ENCODE measurements at regions not wholly inside any gene's neighbourhood (a gene's known extent, or its start where the extent isn't known, plus 50 kb on each side); places are given as distances from the start of the nearest gene placed in this dataset.

DNA sequence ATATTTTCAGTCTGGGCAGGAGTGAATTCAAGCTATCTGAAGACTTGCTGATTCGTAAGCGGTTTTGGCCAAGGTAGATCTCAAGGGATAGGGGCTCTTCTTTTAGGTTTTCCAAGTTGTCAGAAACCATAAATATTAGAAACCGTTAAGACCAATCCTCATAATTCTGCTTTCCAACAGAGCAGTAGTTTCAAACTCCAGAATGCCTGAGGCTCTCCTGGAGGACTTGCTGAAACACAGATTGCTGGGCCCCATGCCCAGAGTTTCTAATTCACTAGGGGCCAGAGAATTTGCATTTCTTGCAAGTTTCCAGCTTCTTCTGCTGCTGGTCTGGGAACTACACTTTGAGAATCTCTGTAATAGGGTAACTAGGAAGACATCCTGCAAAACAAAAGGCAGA, 1855.7 kb upstream of the CELF4 start:
- Histone ChIP-seq H3K18ac (ENCODE audit: low read length) (no peak overlapping the region), H3K14ac (ENCODE audit: low read length) (no peak overlapping the region), H2BK12ac (ENCODE audit: low read length) (no peak overlapping the region), H2AFZ (ENCODE audit: low read length) (no peak overlapping the region), H3K4me1 (ENCODE audit: control insufficient read depth in 2 of 2, insufficient read depth in 1 of 2, low read depth in 1 of 2, low read length in 2 of 2) (peaks cover 0 to 5% of the 10 kb centered on the region in 2 donors), H2BK15ac (ENCODE audit: low read length) (no peak overlapping the region), H3K9me3 (replicated peaks in 1 of 2; ENCODE audit: control insufficient read depth in 2 of 2, insufficient read depth in 1 of 2, low read depth in 1 of 2, low read length in 2 of 2) (no peaks in the 10 kb centered on the region), H3K9ac (ENCODE audit: low read depth, low read length, poor library complexity) (no peak overlapping the region), H2BK5ac (ENCODE audit: low read length) (no peak overlapping the region), H3K4me2 (ENCODE audit: insufficient read depth, low read length, poor library complexity, severe bottlenecking) (no peak overlapping the region), H3K79me1 (ENCODE audit: low read depth, low read length) (no peaks in the 10 kb centered on the region), H4K91ac (ENCODE audit: low read depth, low read length, poor library complexity) (no peak overlapping the region), H4K8ac (ENCODE audit: low read depth, low read length) (no peak overlapping the region), H3K27me3 (ENCODE audit: control insufficient read depth in 3 of 3, insufficient read depth in 3 of 3, low read depth in 1 of 3, low read length in 3 of 3) (no peaks in the 10 kb centered on the region), H3K4ac (ENCODE audit: low read length) (no peak overlapping the region), H3K4me3 (ENCODE audit: low read length in 2 of 2) (no peak overlapping the region), H2AK5ac (ENCODE audit: low read depth, low read length) (no peak overlapping the region), H3K36me3 (replicated peaks in 1 of 2; ENCODE audit: control insufficient read depth in 2 of 2, insufficient read depth in 2 of 2, low read length in 2 of 2) (no peaks in the 10 kb centered on the region), H3K27ac (replicated peaks; ENCODE audit: low read length) (no peak overlapping the region), H2BK120ac (ENCODE audit: low read depth, low read length) (no peak overlapping the region), H3K23ac (ENCODE audit: low read depth, low read length, poor library complexity) (no peak overlapping the region)
- WGBS, 2 donors (ENCODE audit: extremely low coverage in 2 of 2, insufficient read length in 2 of 2, insufficient replicate concordance in 1 of 2) = no CpG with 5 or more reads among the region's 3 CpGs
- no peak for DNase-seq (ENCODE audit: low spot score)

DNA sequence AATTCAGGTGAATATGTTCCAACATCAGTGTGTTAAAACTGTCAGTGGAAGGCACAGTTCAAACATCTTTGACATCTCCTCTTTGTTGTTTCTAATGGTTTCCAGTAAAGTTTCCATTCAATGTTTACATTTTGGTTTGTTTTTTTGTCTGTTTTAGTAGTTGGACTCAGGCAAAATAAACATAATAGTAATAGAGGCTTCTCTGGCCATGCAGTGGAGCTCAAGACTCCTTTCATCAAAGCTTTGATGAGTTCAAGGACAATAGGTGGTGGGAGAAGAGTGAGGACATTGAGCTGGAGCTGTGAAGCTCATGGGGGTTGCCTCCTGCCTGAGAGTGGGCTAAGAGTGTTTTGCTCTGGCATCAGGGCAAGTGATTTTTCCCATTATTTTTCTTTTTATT, 1853.7 kb upstream of the CELF4 start:
- Histone ChIP-seq H3K4ac (ENCODE audit: low read length) (no peak overlapping the region), H3K23ac (ENCODE audit: low read depth, low read length, poor library complexity) (no peak overlapping the region), H3K27me3 (ENCODE audit: control insufficient read depth in 3 of 3, insufficient read depth in 3 of 3, low read depth in 1 of 3, low read length in 3 of 3) (no peaks in the 10 kb centered on the region), H3K14ac (ENCODE audit: low read length) (no peak overlapping the region), H3K27ac (replicated peaks; ENCODE audit: low read length) (no peak overlapping the region), H2BK12ac (ENCODE audit: low read length) (no peak overlapping the region), H3K4me3 (ENCODE audit: low read length in 2 of 2) (no peak overlapping the region), H3K9ac (ENCODE audit: low read depth, low read length, poor library complexity) (no peak overlapping the region), H3K36me3 (replicated peaks in 1 of 2; ENCODE audit: control insufficient read depth in 2 of 2, insufficient read depth in 2 of 2, low read length in 2 of 2) (no peaks in the 10 kb centered on the region), H4K8ac (ENCODE audit: low read depth, low read length) (no peak overlapping the region), H2BK5ac (ENCODE audit: low read length) (no peak overlapping the region), H2BK15ac (ENCODE audit: low read length) (no peak overlapping the region), H2AK5ac (ENCODE audit: low read depth, low read length) (no peak overlapping the region), H3K4me2 (ENCODE audit: insufficient read depth, low read length, poor library complexity, severe bottlenecking) (no peak overlapping the region), H2AFZ (ENCODE audit: low read length) (no peak overlapping the region), H3K18ac (ENCODE audit: low read length) (no peak overlapping the region), H2BK120ac (ENCODE audit: low read depth, low read length) (no peak overlapping the region), H4K91ac (ENCODE audit: low read depth, low read length, poor library complexity) (no peak overlapping the region), H3K79me1 (ENCODE audit: low read depth, low read length) (no peaks in the 10 kb centered on the region), H3K4me1 (ENCODE audit: control insufficient read depth in 2 of 2, insufficient read depth in 1 of 2, low read depth in 1 of 2, low read length in 2 of 2) (no peaks in the 10 kb centered on the region), H3K9me3 (replicated peaks in 1 of 2; ENCODE audit: control insufficient read depth in 2 of 2, insufficient read depth in 1 of 2, low read depth in 1 of 2, low read length in 2 of 2) (no peaks in the 10 kb centered on the region)
- no peak for DNase-seq (ENCODE audit: low spot score)

DNA sequence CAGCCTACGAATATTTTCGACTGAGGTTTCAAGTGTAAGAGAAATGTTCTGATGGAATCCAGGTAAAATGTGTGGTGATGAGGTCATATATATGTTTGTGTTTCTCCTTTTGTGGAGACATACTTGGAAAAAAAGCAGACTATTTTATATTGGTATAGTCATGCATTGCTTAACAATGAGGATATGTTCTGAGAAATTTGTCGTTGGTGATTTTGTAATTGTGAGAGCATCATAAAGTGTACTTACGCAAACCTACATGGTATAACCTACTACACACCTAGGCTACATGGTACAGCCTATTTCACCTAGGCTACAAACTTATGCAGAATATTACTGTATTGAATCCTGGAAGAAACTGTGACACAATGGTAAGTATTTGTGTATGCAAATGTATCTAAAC, 1849.9 kb upstream of the CELF4 start:
- Histone ChIP-seq H4K91ac (ENCODE audit: low read depth, low read length, poor library complexity) (no peak overlapping the region), H3K4ac (ENCODE audit: low read length) (no peak overlapping the region), H3K79me1 (ENCODE audit: low read depth, low read length) (no peaks in the 10 kb centered on the region), H2AK5ac (ENCODE audit: low read depth, low read length) (no peak overlapping the region), H3K9me3 (replicated peaks in 1 of 2; ENCODE audit: control insufficient read depth in 2 of 2, insufficient read depth in 1 of 2, low read depth in 1 of 2, low read length in 2 of 2) (no peaks in the 10 kb centered on the region), H3K14ac (ENCODE audit: low read length) (no peak overlapping the region), H3K23ac (ENCODE audit: low read depth, low read length, poor library complexity) (no peak overlapping the region), H2AFZ (ENCODE audit: low read length) (no peak overlapping the region), H3K4me3 (ENCODE audit: low read length in 2 of 2) (no peak overlapping the region), H2BK5ac (ENCODE audit: low read length) (no peak overlapping the region), H3K9ac (ENCODE audit: low read depth, low read length, poor library complexity) (no peak overlapping the region), H3K4me1 (ENCODE audit: control insufficient read depth in 2 of 2, insufficient read depth in 1 of 2, low read depth in 1 of 2, low read length in 2 of 2) (no peaks in the 10 kb centered on the region), H4K8ac (ENCODE audit: low read depth, low read length) (no peak overlapping the region), H3K27me3 (ENCODE audit: control insufficient read depth in 3 of 3, insufficient read depth in 3 of 3, low read depth in 1 of 3, low read length in 3 of 3) (no peaks in the 10 kb centered on the region), H3K4me2 (ENCODE audit: insufficient read depth, low read length, poor library complexity, severe bottlenecking) (no peak overlapping the region), H2BK15ac (ENCODE audit: low read length) (no peak overlapping the region), H2BK120ac (ENCODE audit: low read depth, low read length) (no peak overlapping the region), H2BK12ac (ENCODE audit: low read length) (no peak overlapping the region), H3K18ac (ENCODE audit: low read length) (no peak overlapping the region), H3K27ac (replicated peaks; ENCODE audit: low read length) (no peak overlapping the region), H3K36me3 (replicated peaks in 1 of 2; ENCODE audit: control insufficient read depth in 2 of 2, insufficient read depth in 2 of 2, low read length in 2 of 2) (no peaks in the 10 kb centered on the region)
- DNase-seq (ENCODE audit: low spot score) = no peak
- whole genome bisulfite sequencing, 2 donors (ENCODE audit: extremely low coverage in 2 of 2, insufficient read length in 2 of 2, insufficient replicate concordance in 1 of 2) = no CpG with 5 or more reads among the region's 4 CpGs

DNA sequence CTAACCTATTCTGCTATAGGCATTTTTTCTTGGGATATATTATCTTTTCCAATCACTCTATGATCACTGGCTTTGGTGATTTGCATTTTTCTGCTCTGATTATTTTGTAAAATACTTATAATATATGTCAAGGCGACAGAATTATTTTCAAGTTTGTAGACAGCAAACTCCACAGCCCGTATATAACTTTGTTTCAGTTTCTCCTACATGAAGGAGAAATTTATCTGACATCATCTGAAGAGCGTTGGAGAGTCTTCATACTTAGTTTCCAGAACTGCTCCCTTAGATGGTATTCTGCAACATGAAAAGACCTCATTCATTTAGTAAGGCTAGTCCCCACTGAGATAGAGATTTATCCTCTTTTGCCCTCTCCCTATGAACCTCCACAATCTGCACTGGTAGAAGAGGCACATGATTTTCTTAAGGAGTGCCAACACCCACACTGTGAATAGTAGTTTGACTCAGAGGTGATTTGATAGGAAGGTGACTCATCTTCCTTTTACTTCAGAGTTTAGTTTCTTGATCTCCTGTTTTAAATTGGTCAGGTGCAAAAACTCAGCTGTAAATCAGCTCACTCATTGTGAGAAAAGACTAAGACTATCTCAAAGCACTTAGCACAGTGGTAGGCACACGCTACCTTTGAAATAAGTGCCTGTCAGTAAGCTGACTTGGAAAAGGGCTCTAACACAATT, 1848.6 kb upstream of the CELF4 start:
- Histone ChIP-seq H2BK5ac (ENCODE audit: low read length) (no peak overlapping the region), H4K91ac (ENCODE audit: low read depth, low read length, poor library complexity) (no peak overlapping the region), H3K9me3 (replicated peaks in 1 of 2; ENCODE audit: control insufficient read depth in 2 of 2, insufficient read depth in 1 of 2, low read depth in 1 of 2, low read length in 2 of 2) (no peaks in the 10 kb centered on the region), H3K4me2 (ENCODE audit: insufficient read depth, low read length, poor library complexity, severe bottlenecking) (no peak overlapping the region), H3K9ac (ENCODE audit: low read depth, low read length, poor library complexity) (no peak overlapping the region), H2BK120ac (ENCODE audit: low read depth, low read length) (no peak overlapping the region), H3K27me3 (ENCODE audit: control insufficient read depth in 3 of 3, insufficient read depth in 3 of 3, low read depth in 1 of 3, low read length in 3 of 3) (no peaks in the 10 kb centered on the region), H3K79me1 (ENCODE audit: low read depth, low read length) (no peaks in the 10 kb centered on the region), H3K4me3 (ENCODE audit: low read length in 2 of 2) (no peak overlapping the region), H4K8ac (ENCODE audit: low read depth, low read length) (no peak overlapping the region), H2AFZ (ENCODE audit: low read length) (no peak overlapping the region), H3K36me3 (replicated peaks in 1 of 2; ENCODE audit: control insufficient read depth in 2 of 2, insufficient read depth in 2 of 2, low read length in 2 of 2) (no peaks in the 10 kb centered on the region), H3K18ac (ENCODE audit: low read length) (no peak overlapping the region), H3K23ac (ENCODE audit: low read depth, low read length, poor library complexity) (no peak overlapping the region), H2BK15ac (ENCODE audit: low read length) (no peak overlapping the region), H3K4me1 (ENCODE audit: control insufficient read depth in 2 of 2, insufficient read depth in 1 of 2, low read depth in 1 of 2, low read length in 2 of 2) (no peaks in the 10 kb centered on the region), H3K14ac (ENCODE audit: low read length) (no peak overlapping the region), H2BK12ac (ENCODE audit: low read length) (no peak overlapping the region), H3K27ac (replicated peaks; ENCODE audit: low read length) (no peak overlapping the region), H3K4ac (ENCODE audit: low read length) (no peak overlapping the region), H2AK5ac (ENCODE audit: low read depth, low read length) (no peak overlapping the region)
- no peak for DNase-seq (ENCODE audit: low spot score)
- WGBS, 2 donors (ENCODE audit: extremely low coverage in 2 of 2, insufficient read length in 2 of 2, insufficient replicate concordance in 1 of 2) = no CpG with 5 or more reads among the region's 4 CpGs

All from neuronal stem cell (in vitro differentiated cells).